Heart left ventricle (tissue), 13 donors: ENCODE measurements at regions not wholly inside any gene's neighbourhood (a gene's known extent, or its start where the extent isn't known, plus 50 kb on each side); places are given as distances from the start of the nearest gene placed in this dataset.

Experiments
- POLR2A ChIP-seq, 2 donors: fragments of 450-650 bp; IDR thresholded peaks; one replicate each; pipeline ENCODE4 v1.6.1; 2017; ENCODE audit warnings: antibody characterized with exemption in 2 of 2, mild to moderate bottlenecking in 2 of 2, moderate library complexity in 2 of 2
- TF ChIP-seq, protein P1 (sequence below), 12 donors: fragments of 200-600 bp; sonication (generic) in 4 of 12; IDR thresholded peaks; one replicate each; pipeline versions ENCODE4 v1.5.0 to v1.8.0; 2018 to 2022; ENCODE audit warnings: antibody characterized with exemption in 12 of 12, mild to moderate bottlenecking in 5 of 12
- donor health status: ischemic (EF 13 %, LVEDD 7.1; RV severe dilation, severe dysfunction).
- donor health status: DM: no; HTN: yes; CAD: no.
- donor health status: DM: no; HTN: no; CAD: no.
- donor health status: ischemic (EF 25% LVEDD 6.9; RV normal size, moderate dysfunction).
- donor health status: ischemic (EF 25% LVEDD 5.7; RV mildly dilated, moderate dysfunction).
- donor health status: ischemic (EF 35%, LVEDD 5.7; RV mildly dilated, moderate dysfunction).
- donor health status: nonischemic (EF 11% LVEDD 7.7; RV severe dilation, severe dysfunction).
- donor health status: DM: yes; HTN: yes; CAD: no.
- donor health status: PGD.
- donor health status: ischemic (EF 29% LVEDD 5.4; RV normal size, mild dysfunction).
- donor health status: nonischemic (EF 23%, LVEDD 6.1; RV moderate dilation, normal function).

DNA sequence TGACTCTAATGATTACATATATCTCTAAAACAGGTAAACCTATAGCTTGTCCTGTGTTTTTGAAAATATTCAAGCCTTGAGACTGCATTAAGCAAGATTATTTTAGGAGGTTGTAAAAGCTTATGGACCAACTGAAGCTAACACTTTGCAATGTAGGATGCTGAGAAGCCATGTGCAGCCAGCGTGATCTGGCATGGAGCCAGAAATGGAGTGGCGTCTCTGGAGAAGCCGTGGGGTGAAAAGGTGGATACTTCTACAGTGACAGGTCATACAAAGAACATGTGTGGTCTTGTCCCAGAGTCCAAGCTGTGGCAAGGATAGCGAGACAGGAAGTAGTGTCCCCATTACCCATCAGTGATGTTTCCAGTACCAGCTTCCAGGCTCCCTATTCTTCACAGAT, 100.8 kb upstream of the CD180 start:
- TF ChIP-seq, protein P1, sequence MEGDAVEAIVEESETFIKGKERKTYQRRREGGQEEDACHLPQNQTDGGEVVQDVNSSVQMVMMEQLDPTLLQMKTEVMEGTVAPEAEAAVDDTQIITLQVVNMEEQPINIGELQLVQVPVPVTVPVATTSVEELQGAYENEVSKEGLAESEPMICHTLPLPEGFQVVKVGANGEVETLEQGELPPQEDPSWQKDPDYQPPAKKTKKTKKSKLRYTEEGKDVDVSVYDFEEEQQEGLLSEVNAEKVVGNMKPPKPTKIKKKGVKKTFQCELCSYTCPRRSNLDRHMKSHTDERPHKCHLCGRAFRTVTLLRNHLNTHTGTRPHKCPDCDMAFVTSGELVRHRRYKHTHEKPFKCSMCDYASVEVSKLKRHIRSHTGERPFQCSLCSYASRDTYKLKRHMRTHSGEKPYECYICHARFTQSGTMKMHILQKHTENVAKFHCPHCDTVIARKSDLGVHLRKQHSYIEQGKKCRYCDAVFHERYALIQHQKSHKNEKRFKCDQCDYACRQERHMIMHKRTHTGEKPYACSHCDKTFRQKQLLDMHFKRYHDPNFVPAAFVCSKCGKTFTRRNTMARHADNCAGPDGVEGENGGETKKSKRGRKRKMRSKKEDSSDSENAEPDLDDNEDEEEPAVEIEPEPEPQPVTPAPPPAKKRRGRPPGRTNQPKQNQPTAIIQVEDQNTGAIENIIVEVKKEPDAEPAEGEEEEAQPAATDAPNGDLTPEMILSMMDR (IDR thresholded peaks at IDR 0.05): no peak
- no peak for TF ChIP-seq POLR2A (IDR thresholded peaks at IDR 0.05)
